CD4-positive, alpha-beta T cell treated with Interleukin-17A for 4 hours (primary cell): ENCODE measurements at regions not wholly inside any gene's neighbourhood (a gene's known extent, or its start where the extent isn't known, plus 50 kb on each side); places are given as distances from the start of the nearest gene placed in this dataset.
"Not testable (repeated sequence)": the region's sequence is repeated elsewhere in the genome, so short reads cannot be mapped to it uniquely, and the experiment has no call there.

Experiments
- DNase-seq: peaks from one replicate; pipeline ENCODE4 v3.0.0-alpha.2; 2020; ENCODE audit warnings: mixed read lengths

- not testable (repeated sequence) for DNase-seq
These were observed 267.3 kb downstream of the CCER1 start for GRCh38 chr12:90687682-90688081.

- DNase-seq, result no peak
These were observed 271.1 kb downstream of the CCER1 start for GRCh38 chr12:90683871-90684270.

GRCh38 chr12:90682398-90682797 lies 272.6 kb downstream of the CCER1 start:
- DNase-seq, result no peak

GRCh38 chr12:90679674-90680073 lies 275.3 kb downstream of the CCER1 start:
- DNase-seq, result no peak

- DNase-seq, result no peak
These were observed 277.4 kb downstream of the CCER1 start for GRCh38 chr12:90677552-90677951.

- DNase-seq, result no peak
These were observed 277.9 kb downstream of the CCER1 start for GRCh38 chr12:90677055-90677454.

- DNase-seq, result no peak
These were observed 279.9 kb downstream of the CCER1 start for GRCh38 chr12:90675106-90675505.

GRCh38 chr12:90672081-90672480 lies 282.9 kb downstream of the CCER1 start:
- no peak for DNase-seq

- not testable (repeated sequence) for DNase-seq
These were observed 291.0 kb downstream of the CCER1 start for GRCh38 chr12:90663949-90664348.

GRCh38 chr12:90659060-90659459 lies 295.9 kb downstream of the CCER1 start:
- no peak for DNase-seq

- no peak for DNase-seq
These were observed 301.9 kb downstream of the CCER1 start for GRCh38 chr12:90653040-90653439.

GRCh38 chr12:90652280-90652679 lies 302.7 kb downstream of the CCER1 start:
- no peak for DNase-seq

GRCh38 chr12:90645181-90645580 lies 309.8 kb downstream of the CCER1 start:
- DNase-seq, result no peak

- DNase-seq, result no peak
These were observed 323.3 kb downstream of the CCER1 start for GRCh38 chr12:90631591-90632212.

GRCh38 chr12:90630006-90630405 lies 325.0 kb downstream of the CCER1 start:
- no peak for DNase-seq

- DNase-seq, result no peak
These were observed 326.8 kb downstream of the CCER1 start for GRCh38 chr12:90628213-90628612.

GRCh38 chr12:90627180-90627896 lies 327.6 kb downstream of the CCER1 start:
- no peak for DNase-seq

GRCh38 chr12:90622431-90622830 lies 332.5 kb downstream of the CCER1 start:
- DNase-seq, result no peak

GRCh38 chr12:90621927-90622326 lies 333.0 kb downstream of the CCER1 start:
- no peak for DNase-seq

- DNase-seq, result no peak
These were observed 335.0 kb downstream of the CCER1 start for GRCh38 chr12:90619943-90620342.

GRCh38 chr12:90618586-90618985 lies 336.4 kb downstream of the CCER1 start:
- no peak for DNase-seq

- no peak for DNase-seq
These were observed 343.1 kb downstream of the CCER1 start for GRCh38 chr12:90611891-90612290.

- DNase-seq, result no peak
These were observed 343.9 kb downstream of the CCER1 start for GRCh38 chr12:90611048-90611447.

- DNase-seq, result no peak
These were observed 361.2 kb downstream of the CCER1 start for GRCh38 chr12:90593596-90594295.
